Stimulated activated CD4-positive, alpha-beta T cell treated with anti-CD3 and anti-CD28 coated beads, Interleukin-1b, Interleukin-23, amount 100 ng/mL, for 48 hours (primary cell): ENCODE measurements at regions not wholly inside any gene's neighbourhood (a gene's known extent, or its start where the extent isn't known, plus 50 kb on each side); places are given as distances from the start of the nearest gene placed in this dataset.
"Not testable (repeated sequence)": the region's sequence is repeated elsewhere in the genome, so short reads cannot be mapped to it uniquely, and the experiment has no call there.

Source experiments
- DNase-seq: peaks from one replicate; pipeline ENCODE4 v3.0.0-alpha.2; 2020

GRCh38 chr20:19027971-19028370 is 184.5 kb upstream of the SLC24A3 start:
- DNase-seq = no peak

GRCh38 chr20:19041787-19042186 is 170.7 kb upstream of the SLC24A3 start:
- no peak for DNase-seq

- no peak for DNase-seq
These were observed 167.1 kb upstream of the SLC24A3 start for GRCh38 chr20:19045371-19045770.

- DNase-seq = no peak
These were observed 165.1 kb upstream of the SLC24A3 start for GRCh38 chr20:19047040-19047950.

GRCh38 chr20:19047951-19048296 is 164.5 kb upstream of the SLC24A3 start:
- no peak for DNase-seq

GRCh38 chr20:19048995-19049501 is 163.4 kb upstream of the SLC24A3 start:
- no peak for DNase-seq

- no peak for DNase-seq
These were observed 162.9 kb upstream of the SLC24A3 start for GRCh38 chr20:19049514-19049913.

GRCh38 chr20:19056909-19057308 is 155.5 kb upstream of the SLC24A3 start:
- DNase-seq = peak; percentile 16

GRCh38 chr20:19064788-19065187 is 147.7 kb upstream of the SLC24A3 start:
- DNase-seq = not testable (repeated sequence)

- no peak for DNase-seq
These were observed 144.5 kb upstream of the SLC24A3 start for GRCh38 chr20:19067986-19068385.

GRCh38 chr20:19070026-19070425 is 142.4 kb upstream of the SLC24A3 start:
- DNase-seq = no peak

- DNase-seq = no peak
These were observed 141.6 kb upstream of the SLC24A3 start for GRCh38 chr20:19070681-19071445.

- no peak for DNase-seq
These were observed 141.1 kb upstream of the SLC24A3 start for GRCh38 chr20:19071446-19071725.

GRCh38 chr20:19071902-19072498 is 140.4 kb upstream of the SLC24A3 start:
- no peak for DNase-seq

- DNase-seq = no peak
These were observed 139.5 kb upstream of the SLC24A3 start for GRCh38 chr20:19072988-19073387.

- no peak for DNase-seq
These were observed 138.7 kb upstream of the SLC24A3 start for GRCh38 chr20:19073584-19074218.

- no peak for DNase-seq
These were observed 138.1 kb upstream of the SLC24A3 start for GRCh38 chr20:19074356-19074755.

- DNase-seq = no peak
These were observed 137.5 kb upstream of the SLC24A3 start for GRCh38 chr20:19074828-19075516.

- no peak for DNase-seq
These were observed 134.8 kb upstream of the SLC24A3 start for GRCh38 chr20:19077370-19078220.

- DNase-seq = no peak
These were observed 133.7 kb upstream of the SLC24A3 start for GRCh38 chr20:19078448-19079373.
